ENCODE measurements at regions not wholly inside any gene's neighbourhood (a gene's known extent, or its start where the extent isn't known, plus 50 kb on each side); places are given as distances from the start of the nearest gene placed in this dataset.

DNA sequence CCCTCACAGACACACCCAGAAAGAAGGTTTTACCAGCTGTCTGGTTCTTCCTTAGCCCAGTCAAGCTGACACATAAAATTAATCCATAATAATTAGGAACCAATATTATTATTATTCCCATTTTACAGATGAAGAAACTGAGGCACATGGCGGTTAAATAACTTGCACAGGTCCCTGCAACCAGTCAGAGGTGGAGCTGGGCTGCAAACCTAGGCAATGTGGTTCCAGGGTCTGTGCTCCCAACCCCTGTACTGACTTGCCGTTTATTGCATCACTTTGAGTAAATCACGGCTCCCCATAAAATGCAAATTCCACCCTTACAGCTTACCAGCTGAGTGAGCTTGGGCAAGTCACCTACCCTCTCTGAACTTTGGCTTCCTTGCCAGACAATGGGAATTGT lies 179.2 kb upstream of the POU3F1 start:
- TF ChIP-seq POLR2A (IDR thresholded peaks at IDR 0.05) = no peak
- TF ChIP-seq POLR2AphosphoS5 (IDR thresholded peaks at IDR 0.05) = no peak
- TF ChIP-seq CTCF (IDR thresholded peaks at IDR 0.05 in 8 of 11, conservative IDR thresholded peaks at IDR 0.05 in 3 of 11) = no peak
- no peak for DNase-seq
- WGBS, 5 donors = 84 to 93% (median 89%) methylated on average over 3 of the region's 3 CpGs
- Histone ChIP-seq H3K36me3 (no peaks in the 10 kb centered on the region), H3K27me3 (replicated peaks in 1 of 7) (peaks cover 0 to 29% (median 0%) of the 10 kb centered on the region in 7 donors), H3K27ac (no peak overlapping the region), H3K4me3 (no peak overlapping the region), H3K9me3 (no peaks in the 10 kb centered on the region), H3K4me1 (no peaks in the 10 kb centered on the region)
- intact Hi-C loops (cut with DNase I; ENCODE audit: low total_unique reads) = no loop called here

- H3K36me3 ChIP-seq = no peaks in the 10 kb centered on the region
- H3K27me3 ChIP-seq (replicated peaks in 1 of 7) = peaks cover 0 to 40% (median 0%) of the 10 kb centered on the region in 7 donors
- TF ChIP-seq POLR2AphosphoS5 (IDR thresholded peaks at IDR 0.05) (no peak), POLR2A (IDR thresholded peaks at IDR 0.05) (no peak), CTCF (IDR thresholded peaks at IDR 0.05 in 8 of 11, conservative IDR thresholded peaks at IDR 0.05 in 3 of 11) (no peak)
- DNase-seq = no peak
- no peak overlapping the region for H3K27ac ChIP-seq
- no peaks in the 10 kb centered on the region for H3K9me3 ChIP-seq
- intact Hi-C loops (cut with DNase I; ENCODE audit: low total_unique reads) = no loop called here
- no peak overlapping the region for H3K4me3 ChIP-seq
- peaks cover 0 to 10% (median 0%) of the 10 kb centered on the region in 6 donors for H3K4me1 ChIP-seq
Observed at GRCh38 chr1:38223391-38223790, 176.8 kb upstream of the POU3F1 start.

DNA sequence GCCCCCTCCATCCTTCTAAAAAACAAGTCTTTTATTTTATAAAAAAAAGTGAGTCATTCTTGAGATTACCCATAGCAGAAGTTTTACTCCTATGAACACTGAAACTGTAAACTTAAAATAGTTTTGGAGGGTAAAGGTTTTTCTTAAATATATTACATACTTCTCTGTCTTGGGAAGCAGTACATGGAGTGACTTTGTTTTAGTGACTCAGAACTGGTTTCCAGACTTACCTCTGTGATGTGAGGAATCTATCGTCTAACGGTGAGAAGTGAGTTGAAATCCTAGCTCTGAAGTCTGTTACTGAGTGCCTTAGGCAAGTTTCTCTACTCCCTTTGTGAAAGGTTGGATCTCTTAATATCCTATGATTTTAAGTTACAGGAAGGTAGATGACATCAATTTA lies 176.3 kb upstream of the POU3F1 start:
- 88 to 92% (median 89%) methylated on average over 2 of the region's 2 CpGs for WGBS, 5 donors
- no peak for TF ChIP-seq CTCF (IDR thresholded peaks at IDR 0.05 in 8 of 11, conservative IDR thresholded peaks at IDR 0.05 in 3 of 11)
- TF ChIP-seq POLR2AphosphoS5 (IDR thresholded peaks at IDR 0.05) = no peak
- TF ChIP-seq POLR2A (IDR thresholded peaks at IDR 0.05) = no peak

DNA sequence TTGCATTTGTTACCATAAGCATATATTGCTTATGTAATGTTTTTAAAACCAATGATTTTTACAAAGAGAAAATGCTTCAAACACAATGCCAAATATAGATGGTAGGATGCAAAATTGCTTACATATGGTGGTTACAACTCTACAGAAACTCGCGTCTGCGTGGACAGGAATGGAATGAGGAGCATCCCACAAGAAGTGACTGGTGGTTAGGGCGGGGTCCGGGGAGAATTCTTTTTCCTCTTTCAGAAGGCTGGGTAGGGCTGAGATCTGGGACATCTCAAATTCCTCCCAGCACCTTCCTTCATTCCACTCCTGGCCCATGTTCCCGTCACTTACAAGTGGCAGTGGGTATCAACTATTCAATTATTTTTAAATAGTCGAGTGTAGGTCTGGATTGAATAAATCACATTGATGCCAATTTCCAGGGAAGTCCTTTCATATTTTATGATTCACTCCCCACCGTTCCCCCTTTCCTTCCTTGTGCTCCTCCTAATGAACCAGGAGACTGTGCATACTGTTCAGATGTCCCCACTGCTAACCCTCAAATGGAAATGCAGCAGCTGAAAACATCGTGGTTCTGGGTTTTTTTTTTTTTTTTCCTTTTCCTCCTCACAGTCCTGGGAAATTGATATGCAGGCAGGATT lies 174.5 kb upstream of the POU3F1 start:
- H3K9me3 ChIP-seq = no peaks in the 10 kb centered on the region
- H3K27ac ChIP-seq = no peak overlapping the region
- peaks cover 0 to 10% (median 0%) of the 10 kb centered on the region in 6 donors for H3K4me1 ChIP-seq
- WGBS, 5 donors = 61 to 67% (median 65%) methylated on average over 9 of the region's 9 CpGs
- no peak for DNase-seq
- H3K4me3 ChIP-seq = no peak overlapping the region
- H3K27me3 ChIP-seq (replicated peaks in 1 of 7) = peaks cover 0 to 56% (median 0%) of the 10 kb centered on the region in 7 donors
- intact Hi-C loops (cut with DNase I; ENCODE audit: low total_unique reads) = no loop called here
- no peaks in the 10 kb centered on the region for H3K36me3 ChIP-seq
- TF ChIP-seq POLR2A (IDR thresholded peaks at IDR 0.05) (no peak), POLR2AphosphoS5 (IDR thresholded peaks at IDR 0.05) (no peak), CTCF (IDR thresholded peaks at IDR 0.05 in 8 of 11, conservative IDR thresholded peaks at IDR 0.05 in 3 of 11) (no peak)

More for the DNA sequence above, 176.3 kb upstream of the POU3F1 start:
- Histone ChIP-seq H3K4me1 (peaks cover 0 to 10% (median 0%) of the 10 kb centered on the region in 6 donors), H3K9me3 (no peaks in the 10 kb centered on the region), H3K36me3 (no peaks in the 10 kb centered on the region), H3K27ac (no peak overlapping the region), H3K4me3 (no peak overlapping the region), H3K27me3 (replicated peaks in 1 of 7) (peaks cover 0 to 45% (median 0%) of the 10 kb centered on the region in 7 donors)
- intact Hi-C loops (cut with DNase I; ENCODE audit: low total_unique reads) = no loop called here
- no peak for DNase-seq

Data from spleen (tissue), 11 donors.